Gastrocnemius medialis (tissue), 4 donors: ENCODE measurements at regions not wholly inside any gene's neighbourhood (a gene's known extent, or its start where the extent isn't known, plus 50 kb on each side); places are given as distances from the start of the nearest gene placed in this dataset.
"Not testable (repeated sequence)": the region's sequence is repeated elsewhere in the genome, so short reads cannot be mapped to it uniquely, and the experiment has no call there.

Source experiments
- ATAC-seq, 2 donors: fragments of 150-250 bp; one replicate each; pipeline ENCODE4 v1.9.1; 2016
- DNase-seq, 2 donors: peaks; one replicate each; pipeline ENCODE4 v3.0.0-alpha.2; 2019
- H3K27ac ChIP-seq, 4 donors: fragments of 200-600 bp; sonication (generic); 1 replicate in 1 of 4; 2 replicates in 3 of 4; pipeline ENCODE4 v1.5.1; 2016 to 2018; ENCODE audit warnings: mild to moderate bottlenecking in 2 of 4, moderate library complexity in 1 of 4
- H3K27me3 ChIP-seq, 3 donors: fragments of 200-600 bp; sonication (generic) in 2 of 3; 1 replicate in 1 of 3; 2 replicates in 2 of 3; pipeline versions ENCODE4 v1.5.1 to v1.6.0; 2016 to 2019; ENCODE audit warnings: mild to moderate bottlenecking in 1 of 3, moderate library complexity in 1 of 3
- H3K36me3 ChIP-seq, 2 donors: fragments of 200-600 bp; sonication (generic) in 1 of 2; one replicate each; pipeline ENCODE4 v1.5.1; 2017 to 2018
- H3K4me1 ChIP-seq, 2 donors: fragments of 200-600 bp; sonication (generic) in 1 of 2; one replicate each; pipeline ENCODE4 v1.5.1; 2016 to 2017; ENCODE audit warnings: mild to moderate bottlenecking in 2 of 2
- H3K4me3 ChIP-seq, 4 donors: fragments of 200-600 bp; sonication (generic) in 3 of 4; 1 replicate in 1 of 4; 2 replicates in 3 of 4; pipeline ENCODE4 v1.5.1; 2016 to 2019; ENCODE audit warnings: mild to moderate bottlenecking in 2 of 4
- H3K9me3 ChIP-seq, 3 donors: fragments of 200-600 bp; sonication (generic) in 2 of 3; 1 replicate in 1 of 3; 2 replicates in 2 of 3; pipeline ENCODE4 v1.5.1; 2016 to 2019
- CTCF ChIP-seq, 5 experiments: fragments of 450-650 bp in 3 of 5; fragments of 200-600 bp in 2 of 5; sonication (generic) in 2 of 5; IDR thresholded peaks in 4 of 5; conservative IDR thresholded peaks in 1 of 5; 1 replicate in 4 of 5; 2 replicates in 1 of 5; pipeline ENCODE4 v1.5.1; 2016 to 2019; ENCODE audit warnings: antibody characterized with exemption in 5 of 5, mild to moderate bottlenecking in 3 of 5, moderate library complexity in 3 of 5
- in situ Hi-C, 4 donors: fragments of 200-750 bp; cut with MboI; loops; one replicate each; pipeline versions ENCODE4 v1.15.0 to v1.8.0; 2017; ENCODE audit warnings: low sequenced_read_pairs in 4 of 4
- intact Hi-C: fragments of 100-400 bp; cut with DNase I; formaldehyde crosslinking; loops from one replicate; pipeline ENCODE4 v1.15.1; 2023; ENCODE audit warnings: low total_unique reads

DNA sequence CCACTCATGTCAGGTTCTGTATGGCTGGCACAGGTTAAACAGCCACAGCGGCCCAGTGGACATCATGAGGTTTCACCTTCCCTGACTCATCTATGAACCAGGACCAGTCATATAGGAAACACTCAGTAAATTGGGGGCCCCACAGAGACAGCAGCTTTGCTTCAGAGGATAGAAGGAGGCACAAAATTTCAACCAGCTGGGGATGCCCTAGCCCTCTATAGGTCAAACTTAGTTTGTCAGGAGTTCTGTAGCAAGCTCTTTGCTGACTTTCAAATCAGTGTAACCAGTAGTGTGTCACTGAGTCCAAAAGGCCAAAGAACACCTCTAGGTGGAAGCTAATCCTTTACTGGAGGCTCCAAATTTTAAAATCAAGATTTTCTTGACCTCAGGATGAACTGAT, 4157.8 kb upstream of the TPTE start:
- intact Hi-C loops, H3K27me3 ChIP-seq, H3K9me3 ChIP-seq, in situ Hi-C loops, H3K36me3 ChIP-seq, H3K27ac ChIP-seq, DNase-seq, H3K4me1 ChIP-seq, H3K4me3 ChIP-seq, ATAC-seq: not testable (repeated sequence)

- Histone ChIP-seq H3K4me3 (peak overlapping the region; percentile 31 to 49 (median 39)), H3K27ac (peak overlapping the region; percentile 59 to 83 (median 76))
- peak in 1 of 2 donors; percentile 9 for DNase-seq
- in situ Hi-C loops, H3K4me1 ChIP-seq, H3K36me3 ChIP-seq, H3K27me3 ChIP-seq, intact Hi-C loops, H3K9me3 ChIP-seq, ATAC-seq: not testable (repeated sequence)
Observed at GRCh38 chr21:6368824-6369223, 4152.6 kb upstream of the TPTE start.

- in situ Hi-C loops: not testable (repeated sequence)
Observed at GRCh38 chr21:6373253-6373652, 4148.1 kb upstream of the TPTE start.

GRCh38 chr21:6374232-6374631, 4147.2 kb upstream of the TPTE start:
- TF ChIP-seq CTCF (IDR thresholded peaks at IDR 0.05 in 4 of 5, conservative IDR thresholded peaks at IDR 0.05 in 1 of 5): peak in 1 of 5 experiments; percentile 32
- ATAC-seq, H3K27ac ChIP-seq, H3K27me3 ChIP-seq, H3K4me1 ChIP-seq, H3K36me3 ChIP-seq, intact Hi-C loops, H3K9me3 ChIP-seq, in situ Hi-C loops: not testable (repeated sequence)
- H3K4me3 ChIP-seq: peak overlapping the region in 1 of 4 donors; percentile 4
- peak in 1 of 2 donors; percentile 22 for DNase-seq

More at GRCh38 chr21:6373253-6373652, 4148.1 kb upstream of the TPTE start:
- H3K36me3 ChIP-seq, H3K4me1 ChIP-seq, ATAC-seq, H3K27ac ChIP-seq, H3K27me3 ChIP-seq, H3K9me3 ChIP-seq, DNase-seq, intact Hi-C loops, H3K4me3 ChIP-seq: not testable (repeated sequence)

DNA sequence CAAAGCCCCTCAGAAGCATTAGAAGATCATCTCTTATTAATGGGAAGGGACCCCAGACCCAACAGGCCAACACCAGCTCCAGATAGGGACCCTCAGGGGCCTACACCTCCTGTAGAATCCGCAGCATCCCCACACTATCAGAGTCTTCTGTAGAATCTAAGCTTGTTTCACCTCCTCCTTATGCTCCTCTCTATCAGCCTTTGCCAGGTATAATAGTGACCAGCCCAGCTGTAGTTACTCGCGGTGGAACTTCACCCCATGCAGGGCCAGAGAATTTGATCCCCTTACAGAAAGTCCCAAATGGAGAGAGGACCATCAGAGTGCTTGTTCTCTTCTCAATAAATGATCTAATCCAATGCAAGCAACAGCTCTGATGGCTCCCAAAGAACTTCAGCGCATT, 4146.5 kb upstream of the TPTE start:
- H3K9me3 ChIP-seq, ATAC-seq, H3K4me3 ChIP-seq, in situ Hi-C loops, H3K4me1 ChIP-seq, H3K36me3 ChIP-seq, intact Hi-C loops, H3K27me3 ChIP-seq, H3K27ac ChIP-seq: not testable (repeated sequence)
- DNase-seq: peak in 1 of 2 donors; percentile 15

GRCh38 chr21:6375776-6376175, 4145.6 kb upstream of the TPTE start:
- in situ Hi-C loops, ATAC-seq, intact Hi-C loops: not testable (repeated sequence)

DNA sequence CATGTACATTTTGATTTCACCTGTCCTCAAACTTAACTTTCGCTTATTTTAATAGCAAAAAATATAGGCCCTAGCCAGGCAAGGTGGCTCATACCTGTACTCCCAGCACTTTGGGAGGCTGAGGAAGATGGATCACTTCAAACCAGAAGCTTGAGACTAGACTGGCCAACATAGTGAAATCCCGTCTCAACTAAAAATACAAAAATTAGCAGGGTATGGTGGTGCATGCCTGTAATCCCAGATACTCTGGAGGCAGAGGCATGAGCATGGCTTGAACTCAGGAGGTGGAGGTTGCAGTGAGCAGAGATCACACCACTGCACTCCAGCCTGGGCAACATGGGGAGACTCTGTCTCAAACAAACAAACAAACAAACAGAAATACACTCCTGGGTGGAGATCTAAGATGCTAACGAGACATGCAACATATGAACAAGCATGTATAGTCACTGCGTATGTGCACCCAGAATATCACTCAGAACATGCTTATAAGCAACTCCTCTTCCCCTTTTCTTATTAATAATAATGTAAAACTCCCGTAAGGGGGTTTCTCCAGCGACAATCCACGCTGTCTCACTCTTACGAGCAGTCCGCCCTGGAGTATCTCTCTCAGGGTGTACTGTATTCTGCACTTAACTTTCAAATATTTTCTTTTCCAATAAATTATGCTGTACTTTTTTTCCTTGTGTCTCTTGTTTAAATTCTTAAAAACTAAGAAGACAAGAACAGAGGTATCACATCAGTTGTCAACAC, 4144.9 kb upstream of the TPTE start:
- H3K9me3 ChIP-seq, H3K36me3 ChIP-seq, H3K4me1 ChIP-seq, intact Hi-C loops, H3K27ac ChIP-seq, in situ Hi-C loops, H3K4me3 ChIP-seq, DNase-seq, ATAC-seq, H3K27me3 ChIP-seq: not testable (repeated sequence)

More at GRCh38 chr21:6375776-6376175, 4145.6 kb upstream of the TPTE start:
- peak in 1 of 2 donors; percentile 4 for DNase-seq
- not testable (repeated sequence) for H3K4me1 ChIP-seq, H3K36me3 ChIP-seq, H3K27me3 ChIP-seq, H3K27ac ChIP-seq, H3K9me3 ChIP-seq, H3K4me3 ChIP-seq
